Suppressor macrophage treated with lipopolysaccharide for 4 hours (primary cell): ENCODE measurements at regions not wholly inside any gene's neighbourhood (a gene's known extent, or its start where the extent isn't known, plus 50 kb on each side); places are given as distances from the start of the nearest gene placed in this dataset.

Experiments used
- DNase-seq: peaks from one replicate; pipeline ENCODE4 v3.0.0-alpha.2; 2020

- DNase-seq = no peak
These were observed 221.2 kb upstream of the MAP3K7 start for GRCh38 chr6:90807791-90808701.

GRCh38 chr6:90805619-90806155 is 218.8 kb upstream of the MAP3K7 start:
- no peak for DNase-seq

GRCh38 chr6:90803956-90804355 is 217.1 kb upstream of the MAP3K7 start:
- no peak for DNase-seq

GRCh38 chr6:90795078-90795477 is 208.2 kb upstream of the MAP3K7 start:
- no peak for DNase-seq

- DNase-seq = no peak
These were observed 206.9 kb upstream of the MAP3K7 start for GRCh38 chr6:90793771-90794170.

- no peak for DNase-seq
These were observed 203.8 kb upstream of the MAP3K7 start for GRCh38 chr6:90790696-90791095.

- no peak for DNase-seq
These were observed 203.2 kb upstream of the MAP3K7 start for GRCh38 chr6:90790058-90790457.

- DNase-seq = no peak
These were observed 201.9 kb upstream of the MAP3K7 start for GRCh38 chr6:90788781-90789180.

- no peak for DNase-seq
These were observed 200.6 kb upstream of the MAP3K7 start for GRCh38 chr6:90787446-90787845.

- DNase-seq = no peak
These were observed 193.9 kb upstream of the MAP3K7 start for GRCh38 chr6:90780778-90781177.

GRCh38 chr6:90780141-90780540 is 193.3 kb upstream of the MAP3K7 start:
- no peak for DNase-seq

- no peak for DNase-seq
These were observed 191.7 kb upstream of the MAP3K7 start for GRCh38 chr6:90778417-90779203.

GRCh38 chr6:90770778-90771177 is 183.9 kb upstream of the MAP3K7 start:
- DNase-seq = no peak

- no peak for DNase-seq
These were observed 179.0 kb upstream of the MAP3K7 start for GRCh38 chr6:90765895-90766294.

GRCh38 chr6:90765491-90765890 is 178.6 kb upstream of the MAP3K7 start:
- DNase-seq = no peak

- DNase-seq = no peak
These were observed 177.1 kb upstream of the MAP3K7 start for GRCh38 chr6:90764001-90764400.

- no peak for DNase-seq
These were observed 172.8 kb upstream of the MAP3K7 start for GRCh38 chr6:90759664-90760063.

GRCh38 chr6:90758741-90759140 is 171.9 kb upstream of the MAP3K7 start:
- no peak for DNase-seq

GRCh38 chr6:90753820-90754643 is 167.2 kb upstream of the MAP3K7 start:
- no peak for DNase-seq

GRCh38 chr6:90739802-90740201 is 152.9 kb upstream of the MAP3K7 start:
- DNase-seq = no peak

- no peak for DNase-seq
These were observed 152.5 kb upstream of the MAP3K7 start for GRCh38 chr6:90739339-90739738.

- DNase-seq = no peak
These were observed 143.3 kb upstream of the MAP3K7 start for GRCh38 chr6:90730151-90730673.

GRCh38 chr6:90729057-90729456 is 142.2 kb upstream of the MAP3K7 start:
- no peak for DNase-seq
